ENCODE measurements at regions not wholly inside any gene's neighbourhood (a gene's known extent, or its start where the extent isn't known, plus 50 kb on each side); places are given as distances from the start of the nearest gene placed in this dataset.

- Histone ChIP-seq H3K9me3 (ENCODE audit: control insufficient read depth in 1 of 2, insufficient read depth in 1 of 2, low read length in 2 of 2) (no peaks in the 10 kb centered on the region), H3K4me1 (ENCODE audit: insufficient read depth, low read length) (no peaks in the 10 kb centered on the region), H3K36me3 (ENCODE audit: insufficient read depth, low read length) (no peaks in the 10 kb centered on the region), H3K4me3 (ENCODE audit: low read length) (no peak overlapping the region), H3K27ac (ENCODE audit: low read depth in 1 of 2, low read length in 2 of 2) (no peak overlapping the region), H3K27me3 (ENCODE audit: control insufficient read depth in 1 of 2, insufficient read depth in 2 of 2, low read length in 2 of 2) (no peaks in the 10 kb centered on the region)
- CTCF ChIA-PET = no interaction called here
- Mint-ChIP-seq H3K4me1 (ENCODE audit: low read depth) (no peaks in the 10 kb centered on the region), H3K27me3 (no peaks in the 10 kb centered on the region), H3K4me3 (no peak overlapping the region), H3K27ac (no peak overlapping the region), H3K9me3 (peaks cover 15% of the 10 kb centered on the region), H3K36me3 (ENCODE audit: low read depth) (no peaks in the 10 kb centered on the region)
- no peak for ATAC-seq (ENCODE audit: poor library complexity)
- POLR2A ChIA-PET = no interaction called here
- intact Hi-C loops (cut with DNase I, micrococcal nuclease) = no loop called here
- TF ChIP-seq, protein P1, sequence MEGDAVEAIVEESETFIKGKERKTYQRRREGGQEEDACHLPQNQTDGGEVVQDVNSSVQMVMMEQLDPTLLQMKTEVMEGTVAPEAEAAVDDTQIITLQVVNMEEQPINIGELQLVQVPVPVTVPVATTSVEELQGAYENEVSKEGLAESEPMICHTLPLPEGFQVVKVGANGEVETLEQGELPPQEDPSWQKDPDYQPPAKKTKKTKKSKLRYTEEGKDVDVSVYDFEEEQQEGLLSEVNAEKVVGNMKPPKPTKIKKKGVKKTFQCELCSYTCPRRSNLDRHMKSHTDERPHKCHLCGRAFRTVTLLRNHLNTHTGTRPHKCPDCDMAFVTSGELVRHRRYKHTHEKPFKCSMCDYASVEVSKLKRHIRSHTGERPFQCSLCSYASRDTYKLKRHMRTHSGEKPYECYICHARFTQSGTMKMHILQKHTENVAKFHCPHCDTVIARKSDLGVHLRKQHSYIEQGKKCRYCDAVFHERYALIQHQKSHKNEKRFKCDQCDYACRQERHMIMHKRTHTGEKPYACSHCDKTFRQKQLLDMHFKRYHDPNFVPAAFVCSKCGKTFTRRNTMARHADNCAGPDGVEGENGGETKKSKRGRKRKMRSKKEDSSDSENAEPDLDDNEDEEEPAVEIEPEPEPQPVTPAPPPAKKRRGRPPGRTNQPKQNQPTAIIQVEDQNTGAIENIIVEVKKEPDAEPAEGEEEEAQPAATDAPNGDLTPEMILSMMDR (IDR thresholded peaks at IDR 0.05) = no peak
- no peak for DNase-seq
Measured at GRCh38 chr3:162437480-162437879, 940.9 kb downstream of the OTOL1 start.

DNA sequence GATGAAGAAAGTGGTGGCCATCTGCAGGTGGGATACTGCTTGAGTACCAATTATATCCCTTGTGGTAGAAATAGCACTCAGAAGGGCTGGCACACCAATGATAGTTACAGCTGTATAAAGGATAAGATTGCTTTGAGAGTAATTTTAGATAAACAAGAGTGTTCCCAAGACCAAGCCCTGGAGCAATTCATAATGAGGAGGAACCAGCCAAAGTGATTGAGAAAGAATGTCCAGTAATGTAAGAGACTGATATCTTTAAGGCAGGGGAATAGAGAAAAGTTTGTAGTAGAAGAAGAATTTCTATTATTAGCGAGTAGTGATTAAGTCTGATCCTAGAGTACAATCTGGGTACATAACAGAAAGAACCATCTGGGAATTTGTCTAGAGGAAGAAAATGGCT lies 945.1 kb downstream of the OTOL1 start:
- intact Hi-C loops (cut with DNase I, micrococcal nuclease) = no loop called here
- TF ChIP-seq, protein P1 (IDR thresholded peaks at IDR 0.05) = no peak
- CTCF ChIA-PET = no interaction called here

DNA sequence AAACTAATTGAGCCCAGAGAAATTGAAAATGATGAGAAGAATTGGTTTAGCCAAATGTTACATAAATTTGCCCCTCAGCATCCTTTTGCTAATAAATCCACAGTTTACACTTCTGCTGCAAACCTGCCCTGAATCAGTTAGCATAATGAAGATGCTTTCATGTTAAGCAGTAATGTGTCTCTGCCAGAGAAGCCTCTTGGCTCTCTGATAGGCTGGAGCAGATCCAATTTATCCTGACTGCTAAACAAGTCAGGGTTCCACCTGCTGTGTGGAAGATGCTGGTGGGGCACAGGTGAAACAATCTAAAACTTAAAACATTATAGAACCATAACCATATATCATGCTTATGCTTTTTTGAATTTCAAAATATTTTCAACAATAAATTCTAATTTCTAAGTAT lies 946.8 kb downstream of the OTOL1 start:
- ATAC-seq (ENCODE audit: poor library complexity) (no peak), DNase-seq (no peak)
- Mint-ChIP-seq H3K27ac (no peak overlapping the region), H3K4me3 (no peak overlapping the region), H3K36me3 (ENCODE audit: low read depth) (no peaks in the 10 kb centered on the region), H3K4me1 (ENCODE audit: low read depth) (no peaks in the 10 kb centered on the region), H3K27me3 (no peaks in the 10 kb centered on the region), H3K9me3 (peaks cover 12% of the 10 kb centered on the region)
- ChIA-PET POLR2A (no interaction called here), CTCF (no interaction called here)
- TF ChIP-seq, protein P1 (IDR thresholded peaks at IDR 0.05) = no peak
- Histone ChIP-seq H3K36me3 (ENCODE audit: insufficient read depth, low read length) (no peaks in the 10 kb centered on the region), H3K4me3 (ENCODE audit: low read length) (no peak overlapping the region), H3K9me3 (ENCODE audit: control insufficient read depth in 1 of 2, insufficient read depth in 1 of 2, low read length in 2 of 2) (no peaks in the 10 kb centered on the region), H3K27me3 (ENCODE audit: control insufficient read depth in 1 of 2, insufficient read depth in 2 of 2, low read length in 2 of 2) (no peaks in the 10 kb centered on the region), H3K4me1 (ENCODE audit: insufficient read depth, low read length) (no peaks in the 10 kb centered on the region), H3K27ac (ENCODE audit: low read depth in 1 of 2, low read length in 2 of 2) (no peak overlapping the region)
- intact Hi-C loops (cut with DNase I, micrococcal nuclease) = no loop called here

More for the DNA sequence above, 945.1 kb downstream of the OTOL1 start:
- no peaks in the 10 kb centered on the region for H3K36me3 ChIP-seq (ENCODE audit: insufficient read depth, low read length)
- Mint-ChIP-seq H3K27me3 (no peaks in the 10 kb centered on the region), H3K27ac (no peak overlapping the region), H3K4me3 (no peak overlapping the region), H3K9me3 (peaks cover 11% of the 10 kb centered on the region), H3K36me3 (ENCODE audit: low read depth) (no peaks in the 10 kb centered on the region), H3K4me1 (ENCODE audit: low read depth) (no peaks in the 10 kb centered on the region)
- H3K9me3 ChIP-seq (ENCODE audit: control insufficient read depth in 1 of 2, insufficient read depth in 1 of 2, low read length in 2 of 2) = no peaks in the 10 kb centered on the region
- ATAC-seq (ENCODE audit: poor library complexity) (no peak), DNase-seq (no peak)
- H3K27ac ChIP-seq (ENCODE audit: low read depth in 1 of 2, low read length in 2 of 2) = no peak overlapping the region
- no peaks in the 10 kb centered on the region for H3K27me3 ChIP-seq (ENCODE audit: control insufficient read depth in 1 of 2, insufficient read depth in 2 of 2, low read length in 2 of 2)
- POLR2A ChIA-PET = no interaction called here
- H3K4me1 ChIP-seq (ENCODE audit: insufficient read depth, low read length) = no peaks in the 10 kb centered on the region
- H3K4me3 ChIP-seq (ENCODE audit: low read length) = no peak overlapping the region

All from CD4-positive, alpha-beta T cell (primary cell).